AG04449 (cell line): ENCODE measurements at regions not wholly inside any gene's neighbourhood (a gene's known extent, or its start where the extent isn't known, plus 50 kb on each side); places are given as distances from the start of the nearest gene placed in this dataset.

ENCODE experiments used
- CTCF ChIA-PET: fragments of 350-600 bp; formaldehyde crosslinking; extraction: SDS; loops from one replicate; lab custom pipeline; 2021; ENCODE audit warnings: antibody characterized with exemption; lab: Yijun Ruan, JAX
- POLR2A ChIA-PET: fragments of 400-600, 350-600 bp; formaldehyde crosslinking; extraction: SDS; loops from one replicate; lab custom pipeline; 2020; ENCODE audit warnings: antibody characterized with exemption, inconsistent platforms; lab: Yijun Ruan, JAX
- DNase-seq: peaks from one replicate; pipeline ENCODE4 v3.0.0-alpha.2; 2010; ENCODE audit warnings: low read depth, low spot score
- H3K4me3 ChIP-seq: 2 replicates; pipeline ENCODE4 v1.5.1; 2011; ENCODE audit warnings: low read depth, mild to moderate bottlenecking, control low read depth, low read length
- CTCF ChIP-seq: IDR thresholded peaks from one replicate; pipeline ENCODE4 v1.5.1; 2011; ENCODE audit warnings: mild to moderate bottlenecking, moderate library complexity, low read length, control low read depth, inconsistent platforms; ENCODE audit not compliant: insufficient read depth; ENCODE audit errors: missing control alignments

DNA sequence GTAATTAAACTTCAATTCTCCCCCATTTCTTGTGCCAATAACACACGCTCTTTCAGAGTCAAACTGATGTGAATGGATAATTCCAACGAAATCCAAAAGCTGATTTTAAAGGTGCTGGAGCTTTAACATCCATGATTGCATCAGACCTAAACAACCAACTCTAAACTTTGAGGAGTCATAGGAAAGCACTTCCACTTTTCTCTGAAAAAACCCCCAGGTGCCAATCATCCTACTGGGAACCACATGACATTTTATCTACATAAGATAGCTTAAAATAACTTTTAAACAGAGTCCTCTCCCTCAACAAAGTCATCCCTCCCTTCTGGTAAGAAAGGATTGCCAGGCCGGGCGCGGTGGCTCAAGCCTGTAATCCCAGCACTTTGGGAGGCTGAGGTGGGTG lies 167.7 kb upstream of the PDE10A start:
- TF ChIP-seq CTCF: no peak
- POLR2A ChIA-PET: no interaction called here
- H3K4me3 ChIP-seq: no peak overlapping the region
- DNase-seq: no peak
- CTCF ChIA-PET: no interaction called here

GRCh38 chr6:165829376-165829775 lies 166.3 kb upstream of the PDE10A start:
- ChIA-PET CTCF (no interaction called here), POLR2A (no interaction called here)
- DNase-seq: no peak
- TF ChIP-seq CTCF: no peak
- no peak overlapping the region for H3K4me3 ChIP-seq

DNA sequence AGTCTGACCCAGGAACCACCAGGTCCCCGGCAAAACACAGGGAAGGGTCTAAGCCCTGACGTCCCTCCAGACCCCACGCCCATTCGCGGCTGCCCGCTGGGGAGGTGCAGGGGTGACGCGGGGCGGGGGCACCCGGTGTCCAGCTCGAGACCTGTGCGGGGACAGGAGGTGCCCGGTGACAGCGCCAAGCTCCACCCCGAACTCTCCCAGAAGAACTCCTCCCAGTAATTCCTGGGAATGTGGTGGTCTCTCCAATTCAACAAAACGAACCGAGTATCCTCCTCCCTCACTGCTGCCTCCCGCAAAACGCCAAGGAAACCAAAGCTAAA lies 164.1 kb upstream of the PDE10A start:
- ChIA-PET CTCF (no interaction called here), POLR2A (no interaction called here)
- no peak overlapping the region for H3K4me3 ChIP-seq
- TF ChIP-seq CTCF: no peak
- DNase-seq: no peak

- no peak for DNase-seq
- TF ChIP-seq CTCF: no peak
- POLR2A ChIA-PET: no interaction called here
- CTCF ChIA-PET: no interaction called here
- H3K4me3 ChIP-seq: no peak overlapping the region
Measured at GRCh38 chr6:165826487-165827189, 163.6 kb upstream of the PDE10A start.

DNA sequence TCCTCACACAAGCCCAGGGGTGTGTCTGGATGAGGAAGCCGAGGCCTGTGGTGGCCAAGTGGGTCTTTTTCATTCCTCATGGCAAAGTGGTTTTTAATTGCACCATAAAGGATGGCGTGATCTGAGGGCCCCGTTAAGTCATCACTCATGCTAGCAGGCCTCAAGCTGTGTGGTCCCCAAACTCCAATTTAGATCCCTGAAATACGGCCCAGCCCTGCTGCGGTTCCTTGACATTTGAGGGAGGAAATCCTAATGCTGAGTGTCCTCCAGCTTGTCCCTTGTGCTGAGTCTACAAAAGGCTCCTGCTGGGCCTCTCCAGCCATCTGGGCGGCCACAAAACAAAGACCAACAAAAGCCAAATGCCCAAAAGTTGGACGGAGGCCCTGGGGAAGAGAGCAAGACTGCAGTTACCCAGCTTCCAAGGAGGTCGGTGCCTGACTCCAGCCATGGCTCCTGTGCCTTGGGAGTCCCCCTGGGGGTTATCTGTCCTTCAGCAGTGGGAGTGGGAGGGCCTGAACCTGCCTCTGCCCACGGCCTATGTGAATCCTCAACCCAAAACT lies 162.3 kb upstream of the PDE10A start:
- POLR2A ChIA-PET: no interaction called here
- CTCF ChIA-PET: no interaction called here
- H3K4me3 ChIP-seq: no peak overlapping the region
- no peak for TF ChIP-seq CTCF
- DNase-seq: no peak

DNA sequence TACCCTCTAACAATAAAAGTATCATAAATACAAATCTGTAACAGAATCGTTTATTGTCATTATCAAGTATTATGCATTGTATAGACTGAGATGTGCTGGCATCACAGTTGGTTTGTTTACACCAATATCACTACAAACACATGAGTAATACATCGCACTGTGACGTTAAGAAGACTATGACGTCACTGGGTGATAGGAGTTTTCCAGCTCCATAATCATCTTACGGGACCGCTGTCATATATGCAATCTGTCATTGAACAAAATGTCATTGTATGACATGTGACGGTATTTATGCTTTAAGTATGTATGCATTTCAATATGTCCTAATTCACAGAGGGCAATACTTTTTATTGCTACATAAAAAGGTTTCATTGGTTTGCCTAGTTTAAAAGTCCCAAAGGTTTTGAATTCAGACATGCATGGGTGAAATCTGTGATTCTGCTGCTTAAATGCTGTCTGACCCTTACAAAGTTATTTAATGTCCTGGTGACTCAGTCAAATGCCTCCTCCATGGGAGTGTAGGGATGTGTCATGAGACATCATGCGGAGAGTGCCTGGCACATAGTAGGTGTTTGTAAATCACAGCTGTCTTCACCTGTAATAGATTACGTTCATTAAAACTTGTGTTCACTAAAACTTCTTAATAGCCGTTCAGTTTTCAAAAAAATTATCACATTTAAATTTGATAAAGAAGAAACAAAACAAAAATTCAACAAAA lies 160.7 kb upstream of the PDE10A start:
- TF ChIP-seq CTCF: no peak
- ChIA-PET POLR2A (no interaction called here), CTCF (no interaction called here)
- no peak for DNase-seq
- no peak overlapping the region for H3K4me3 ChIP-seq
